CD14-positive monocyte (primary cell): ENCODE measurements at regions not wholly inside any gene's neighbourhood (a gene's known extent, or its start where the extent isn't known, plus 50 kb on each side); places are given as distances from the start of the nearest gene placed in this dataset.

ENCODE experiments used
- DNase-seq, 3 donors: peaks; one replicate each; pipeline ENCODE4 v3.0.0-alpha.2; 2011 to 2022
- H2AFZ ChIP-seq: 2 replicates; pipeline ENCODE4 v1.6.0; 2012; ENCODE audit warnings: mild to moderate bottlenecking, low read depth, low read length, inconsistent platforms; ENCODE audit not compliant: insufficient read depth, poor library complexity, severe bottlenecking
- H3K27ac ChIP-seq, 2 donors: 1 replicate in 1 of 2; 2 replicates in 1 of 2; pipeline ENCODE4 v1.5.1; 2012 to 2013; ENCODE audit warnings: low read length in 2 of 2, control low read depth in 1 of 2, inconsistent platforms in 1 of 2, low read depth in 1 of 2, mild to moderate bottlenecking in 1 of 2
- H3K27me3 ChIP-seq, 2 donors: one replicate each; pipeline versions ENCODE4 v1.6.0 to v1.6.1; 2011 to 2013; ENCODE audit warnings: low read length in 2 of 2; ENCODE audit not compliant: control insufficient read depth in 2 of 2, insufficient read depth in 2 of 2
- H3K36me3 ChIP-seq, 2 donors: replicated peaks in 1 of 2; 1 replicate in 1 of 2; 2 replicates in 1 of 2; pipeline versions ENCODE4 v1.5.1 to v1.6.1; 2012 to 2013; ENCODE audit warnings: low read length in 2 of 2, control low read depth in 1 of 2, inconsistent platforms in 1 of 2, mild to moderate bottlenecking in 1 of 2; ENCODE audit not compliant: insufficient read depth in 2 of 2, control insufficient read depth in 1 of 2
- H3K4me1 ChIP-seq, 2 donors: 1 replicate in 1 of 2; 2 replicates in 1 of 2; pipeline versions ENCODE4 v1.5.1 to v1.6.1; 2012 to 2013; ENCODE audit warnings: low read length in 2 of 2, control low read depth in 1 of 2, inconsistent platforms in 1 of 2, mild to moderate bottlenecking in 1 of 2, moderate library complexity in 1 of 2; ENCODE audit not compliant: insufficient read depth in 2 of 2, control insufficient read depth in 1 of 2
- H3K4me2 ChIP-seq: replicated peaks from 2 replicates; pipeline ENCODE3; 2012; ENCODE audit warnings: low read length, moderate library complexity, mild to moderate bottlenecking; ENCODE audit not compliant: poor library complexity, severe bottlenecking; ENCODE audit errors: extremely low read depth
- H3K4me3 ChIP-seq, 3 experiments: fragments of 200-600 bp in 1 of 3; sonication (generic) in 1 of 3; replicated peaks in 1 of 3; 1 replicate in 2 of 3; 2 replicates in 1 of 3; pipeline ENCODE4 v1.5.1; 2011 to 2013; ENCODE audit warnings: low read length in 3 of 3, mild to moderate bottlenecking in 3 of 3, control low read depth in 2 of 3, low read depth in 2 of 3, inconsistent platforms in 1 of 3, moderate library complexity in 1 of 3
- H3K79me2 ChIP-seq: 2 replicates; pipeline ENCODE4 v1.6.0; 2012; ENCODE audit warnings: mild to moderate bottlenecking, control low read depth, inconsistent platforms, low read length, moderate library complexity; ENCODE audit not compliant: insufficient read depth
- H3K9ac ChIP-seq: 2 replicates; pipeline ENCODE4 v1.6.0; 2017; ENCODE audit warnings: low read length, mild to moderate bottlenecking; ENCODE audit not compliant: insufficient read depth, poor library complexity, severe bottlenecking
- H3K9me3 ChIP-seq, 2 donors: replicated peaks in 1 of 2; 1 replicate in 1 of 2; 2 replicates in 1 of 2; pipeline versions ENCODE4 v1.5.1 to v1.6.1; 2012 to 2013; ENCODE audit warnings: low read length in 2 of 2, control low read depth in 1 of 2; ENCODE audit not compliant: control insufficient read depth in 1 of 2, insufficient read depth in 1 of 2
- H4K20me1 ChIP-seq: 2 replicates; pipeline ENCODE4 v1.6.0; 2012; ENCODE audit warnings: mild to moderate bottlenecking, low read length, control low read depth, moderate library complexity; ENCODE audit not compliant: insufficient read depth
- H3K27ac Mint-ChIP-seq, 7 donors: one replicate each; pipeline ENCODE4 v1.8.0; 2020; ENCODE audit warnings: mild to moderate bottlenecking in 7 of 7, mixed read lengths in 7 of 7, moderate library complexity in 6 of 7, inconsistent platforms in 2 of 7
- H3K27me3 Mint-ChIP-seq, 3 donors: one replicate each; pipeline ENCODE4 v1.8.0; 2021 to 2022; ENCODE audit warnings: low read depth in 3 of 3, mild to moderate bottlenecking in 3 of 3, mixed read lengths in 3 of 3, moderate library complexity in 3 of 3, inconsistent platforms in 1 of 3
- H3K36me3 Mint-ChIP-seq, 2 donors: one replicate each; pipeline ENCODE4 v1.8.0; 2020; ENCODE audit warnings: mixed read lengths in 2 of 2, inconsistent platforms in 1 of 2, mild to moderate bottlenecking in 1 of 2
- H3K4me1 Mint-ChIP-seq: one replicate; pipeline ENCODE4 v1.8.0; 2020; ENCODE audit warnings: mild to moderate bottlenecking, mixed read lengths
- H3K4me3 Mint-ChIP-seq, 2 donors: one replicate each; pipeline ENCODE4 v1.8.0; 2020; ENCODE audit warnings: mild to moderate bottlenecking in 2 of 2, mixed read lengths in 2 of 2, moderate library complexity in 1 of 2
- H3K9me3 Mint-ChIP-seq, 7 donors: one replicate each; pipeline ENCODE4 v1.8.0; 2020 to 2022; ENCODE audit warnings: mixed read lengths in 7 of 7, mild to moderate bottlenecking in 6 of 7, moderate library complexity in 6 of 7, inconsistent platforms in 2 of 7
- WGBS: methylation state at CpG from one replicate; pipeline ENCODE4 v1.1.5; 2013; ENCODE audit warnings: missing lambda C conversion rate; ENCODE audit not compliant: insufficient coverage; 5-methylcytosine and 5-hydroxymethylcytosine counted together
- intact Hi-C, 2 donors: fragments of 100-400 bp; cut with micrococcal nuclease; formaldehyde crosslinking; loops; one replicate each; pipeline versions ENCODE4 v1.15.0 to v1.15.1; 2023
- TF ChIP-seq, protein P1 (sequence below): fragments of 200-600 bp; IDR thresholded peaks from one replicate; pipeline ENCODE4 v1.8.0; 2022; ENCODE audit warnings: antibody characterized with exemption, mild to moderate bottlenecking

DNA sequence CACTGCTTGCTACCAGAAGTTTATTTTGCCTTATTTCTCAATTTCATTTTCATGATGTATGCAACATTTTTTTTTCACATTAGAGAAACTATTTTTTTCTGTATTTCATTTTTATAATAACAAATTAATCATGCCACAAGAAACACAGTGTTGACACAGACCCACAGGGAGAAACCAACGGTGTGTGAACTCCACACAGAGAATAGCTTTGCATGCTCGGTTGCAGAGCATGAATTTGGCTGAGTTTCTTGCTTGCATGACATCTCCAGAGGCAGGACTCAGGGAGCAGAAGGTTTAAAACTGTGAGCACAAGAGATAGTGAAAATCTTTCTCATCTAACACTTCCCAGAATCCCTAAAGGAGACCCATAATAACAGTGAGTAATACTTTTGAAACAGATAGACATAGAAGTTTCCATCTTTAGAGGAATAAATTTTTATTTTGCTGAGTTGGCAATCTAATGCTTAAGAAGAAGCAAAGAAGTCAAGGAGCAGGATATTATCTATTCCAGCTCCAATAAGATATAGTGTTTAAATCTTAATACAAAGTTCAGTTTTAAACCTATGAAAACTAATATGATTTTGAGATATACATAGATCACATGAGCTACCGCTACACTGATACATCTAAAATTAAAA is 890.9 kb downstream of the MRPL39 start:
- Histone ChIP-seq H3K9me3 (no peaks in the 10 kb centered on the region), H3K9ac (no peak overlapping the region), H3K4me1 (no peaks in the 10 kb centered on the region), H3K27ac (no peak overlapping the region), H2AFZ (no peak overlapping the region), H3K4me2 (no peak overlapping the region), H3K36me3 (no peaks in the 10 kb centered on the region), H4K20me1 (no peaks in the 10 kb centered on the region), H3K27me3 (no peaks in the 10 kb centered on the region), H3K79me2 (no peaks in the 10 kb centered on the region), H3K4me3 (no peak overlapping the region)
- WGBS: 83% methylated on average over 2 of the region's 3 CpGs
- TF ChIP-seq, protein P1, sequence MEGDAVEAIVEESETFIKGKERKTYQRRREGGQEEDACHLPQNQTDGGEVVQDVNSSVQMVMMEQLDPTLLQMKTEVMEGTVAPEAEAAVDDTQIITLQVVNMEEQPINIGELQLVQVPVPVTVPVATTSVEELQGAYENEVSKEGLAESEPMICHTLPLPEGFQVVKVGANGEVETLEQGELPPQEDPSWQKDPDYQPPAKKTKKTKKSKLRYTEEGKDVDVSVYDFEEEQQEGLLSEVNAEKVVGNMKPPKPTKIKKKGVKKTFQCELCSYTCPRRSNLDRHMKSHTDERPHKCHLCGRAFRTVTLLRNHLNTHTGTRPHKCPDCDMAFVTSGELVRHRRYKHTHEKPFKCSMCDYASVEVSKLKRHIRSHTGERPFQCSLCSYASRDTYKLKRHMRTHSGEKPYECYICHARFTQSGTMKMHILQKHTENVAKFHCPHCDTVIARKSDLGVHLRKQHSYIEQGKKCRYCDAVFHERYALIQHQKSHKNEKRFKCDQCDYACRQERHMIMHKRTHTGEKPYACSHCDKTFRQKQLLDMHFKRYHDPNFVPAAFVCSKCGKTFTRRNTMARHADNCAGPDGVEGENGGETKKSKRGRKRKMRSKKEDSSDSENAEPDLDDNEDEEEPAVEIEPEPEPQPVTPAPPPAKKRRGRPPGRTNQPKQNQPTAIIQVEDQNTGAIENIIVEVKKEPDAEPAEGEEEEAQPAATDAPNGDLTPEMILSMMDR: no peak
- H3K36me3 Mint-ChIP-seq: no peaks in the 10 kb centered on the region
- intact Hi-C loops: no loop called here
- no peaks in the 10 kb centered on the region for H3K4me1 Mint-ChIP-seq
- H3K27me3 Mint-ChIP-seq: no peaks in the 10 kb centered on the region
- H3K4me3 Mint-ChIP-seq: no peak overlapping the region
- no peak overlapping the region for H3K27ac Mint-ChIP-seq
- H3K9me3 Mint-ChIP-seq: peaks cover 0 to 4% (median 0%) of the 10 kb centered on the region in 7 donors
- DNase-seq: no peak

DNA sequence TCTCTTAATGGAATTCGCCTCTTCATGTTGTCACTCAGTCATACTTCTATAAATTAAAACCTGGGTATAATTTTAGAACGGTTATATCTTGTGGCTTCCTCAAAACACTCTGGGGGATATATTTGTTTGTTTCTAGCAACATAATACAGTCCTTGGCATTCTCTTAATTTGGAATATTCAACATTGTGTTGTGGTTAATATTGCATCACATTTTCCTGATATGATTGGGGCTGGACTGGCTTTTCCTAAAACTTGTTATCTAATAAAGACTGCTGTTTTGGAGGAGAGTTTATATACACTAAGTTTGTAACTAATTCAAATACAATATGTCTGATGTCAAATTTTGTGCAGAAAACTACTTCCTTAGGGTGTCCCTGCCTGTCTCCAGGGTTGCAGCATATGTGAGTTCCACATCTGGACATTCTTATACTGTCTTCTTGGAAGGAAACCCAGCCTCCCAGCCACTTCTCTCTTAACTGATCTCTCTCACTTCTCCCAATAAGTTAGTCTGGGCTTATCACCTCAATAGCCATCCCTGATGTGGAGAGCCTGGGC is 892.6 kb downstream of the MRPL39 start:
- Mint-ChIP-seq H3K27me3 (no peaks in the 10 kb centered on the region), H3K9me3 (peaks cover 0 to 4% (median 0%) of the 10 kb centered on the region in 7 donors), H3K4me1 (no peaks in the 10 kb centered on the region), H3K27ac (no peak overlapping the region), H3K4me3 (no peak overlapping the region), H3K36me3 (no peaks in the 10 kb centered on the region)
- no peaks in the 10 kb centered on the region for H4K20me1 ChIP-seq
- H3K9ac ChIP-seq: no peak overlapping the region
- no peak overlapping the region for H2AFZ ChIP-seq
- no peaks in the 10 kb centered on the region for H3K27me3 ChIP-seq
- H3K4me2 ChIP-seq: no peak overlapping the region
- H3K4me1 ChIP-seq: no peaks in the 10 kb centered on the region
- TF ChIP-seq, protein P1: no peak
- H3K36me3 ChIP-seq: no peaks in the 10 kb centered on the region
- H3K4me3 ChIP-seq: no peak overlapping the region
- no peak for DNase-seq
- H3K27ac ChIP-seq: no peak overlapping the region
- intact Hi-C loops: no loop called here
- WGBS: no CpG with 5 or more reads among the region's 2 CpGs
- H3K9me3 ChIP-seq: no peaks in the 10 kb centered on the region
- no peaks in the 10 kb centered on the region for H3K79me2 ChIP-seq
